ENCODE measurements at regions not wholly inside any gene's neighbourhood (a gene's known extent, or its start where the extent isn't known, plus 50 kb on each side); places are given as distances from the start of the nearest gene placed in this dataset.

DNA sequence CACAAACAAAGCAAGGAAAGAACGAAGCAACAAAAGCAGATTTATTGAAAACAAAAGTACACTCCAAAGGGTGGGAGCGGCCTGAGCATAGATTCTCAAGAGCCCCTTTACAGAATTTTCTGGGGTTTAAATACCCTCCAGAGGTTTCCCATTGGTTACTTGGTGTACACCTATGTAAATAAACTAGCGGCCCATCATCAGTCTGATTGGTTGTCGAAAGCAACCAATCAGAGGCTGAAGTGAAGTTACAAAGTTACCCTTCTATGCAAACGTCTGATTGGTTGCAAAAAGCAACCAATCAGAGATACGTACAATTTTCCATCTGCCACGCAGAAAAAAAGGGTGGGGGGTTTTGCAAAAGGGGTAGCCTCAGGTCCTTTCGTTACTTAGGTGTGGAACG is 96.3 kb upstream of the UBAC2 start:
- WGBS (ENCODE audit: extremely low coverage, insufficient read length, low lambda C conversion rate), result no CpG with 5 or more reads among the region's 9 CpGs

More for the DNA sequence above, 96.3 kb upstream of the UBAC2 start:
- no peak overlapping the region for H3K23ac ChIP-seq (ENCODE audit: insufficient read length, low read depth, low read length)
- no peak overlapping the region for H3K18ac ChIP-seq (ENCODE audit: insufficient read length, low read depth, low read length)
- no peaks in the 10 kb centered on the region for H3K79me2 ChIP-seq (ENCODE audit: insufficient read depth, low read length)
- no peaks in the 10 kb centered on the region for H3K79me1 ChIP-seq (ENCODE audit: insufficient read depth, low read depth, low read length, poor library complexity, severe bottlenecking)
- H3K27me3 ChIP-seq (ENCODE audit: insufficient read depth, low read length), result no peaks in the 10 kb centered on the region
- Mint-ChIP-seq H3K9me3 (no peaks in the 10 kb centered on the region), H3K27me3 (ENCODE audit: low read depth) (no peaks in the 10 kb centered on the region), H3K27ac (no peak overlapping the region), H3K36me3 (ENCODE audit: insufficient read depth in 1 of 3, low read depth in 3 of 3) (no peaks in the 10 kb centered on the region), H3K4me1 (peaks cover 9 to 11% of the 10 kb centered on the region in 2 experiments), H3K4me3 (no peak overlapping the region)
- no peak overlapping the region for H4K91ac ChIP-seq (ENCODE audit: insufficient read length, low read depth, low read length)
- H3K23me2 ChIP-seq (ENCODE audit: insufficient read length, low read depth, low read length, poor library complexity, severe bottlenecking), result no peaks in the 10 kb centered on the region
- H2AFZ ChIP-seq (ENCODE audit: low read length), result no peak overlapping the region
- H4K8ac ChIP-seq (replicated peaks; ENCODE audit: insufficient read length, low read depth, low read length), result no peak overlapping the region
- no peaks in the 10 kb centered on the region for H3K4me1 ChIP-seq (ENCODE audit: insufficient read depth, low read length)
- H3T11ph ChIP-seq (ENCODE audit: low read length), result no peak overlapping the region
- H4K20me1 ChIP-seq (ENCODE audit: control insufficient read depth, insufficient read depth, insufficient read length), result no peaks in the 10 kb centered on the region
- no peak overlapping the region for H2BK20ac ChIP-seq (ENCODE audit: low read depth, low read length, poor library complexity, severe bottlenecking)
- no peak overlapping the region for H4K5ac ChIP-seq (ENCODE audit: insufficient read length, low read depth, low read length)
- no peak overlapping the region for H3K27ac ChIP-seq (ENCODE audit: insufficient read length, low read depth, low read length)
- no peaks in the 10 kb centered on the region for H3K9me3 ChIP-seq (ENCODE audit: control insufficient read depth, low read depth, low read length)
- no peak overlapping the region for H3K4me2 ChIP-seq (ENCODE audit: insufficient read depth, insufficient read length, low read length)
- no peak overlapping the region for H2BK12ac ChIP-seq (ENCODE audit: insufficient read length, low read depth, low read length)
- no peak overlapping the region for H3K4ac ChIP-seq (ENCODE audit: low read depth, low read length)
- no peak overlapping the region for H3K56ac ChIP-seq (ENCODE audit: insufficient read length, low read depth, low read length)
- no peak overlapping the region for H2BK120ac ChIP-seq (ENCODE audit: low read depth, low read length, poor library complexity, severe bottlenecking)
- no peak overlapping the region for H2BK5ac ChIP-seq (ENCODE audit: insufficient read length, low read length)
- TF ChIP-seq CTCF (conservative IDR thresholded peaks at IDR 0.05), result no peak
- H2BK15ac ChIP-seq (ENCODE audit: low read depth, low read length), result no peak overlapping the region
- H3K9ac ChIP-seq (ENCODE audit: extremely low read depth, insufficient read length, low read length), result no peak overlapping the region
- H3K14ac ChIP-seq (ENCODE audit: insufficient read depth, low read length), result no peak overlapping the region
- no peak overlapping the region for H2AK5ac ChIP-seq (ENCODE audit: insufficient read length, low read length)
- no peak for DNase-seq
